HepG2 (cell line): ENCODE measurements at regions not wholly inside any gene's neighbourhood (a gene's known extent, or its start where the extent isn't known, plus 50 kb on each side); places are given as distances from the start of the nearest gene placed in this dataset.

Experiments used
- ATAC-seq: fragments of 200-7000 bp; cut with Tn5 transposase; 3 replicates; pipeline ENCODE4 v1.9.1; 2020; ENCODE audit warnings: mild to moderate bottlenecking, moderate library complexity
- BruUV-seq: library from RNA; stranded (reverse); fragments of 400-500 nt; replicated peaks from 2 replicates; lab custom pipeline; 2021; lab: Mats Ljungman, UMichigan
- CTCF ChIA-PET: fragments of 300-600 bp; formaldehyde crosslinking; extraction: SDS; loops from one replicate; lab custom pipeline; 2021; ENCODE audit warnings: low total read pairs, inconsistent platforms, low intra/inter-chr PET ratio; lab: Yijun Ruan, JAX
- POLR2A ChIA-PET: fragments of 350-600 bp; sonication (Branson Sonifier 250); formaldehyde crosslinking; loops from one replicate; lab custom pipeline; 2020; ENCODE audit warnings: antibody characterized with exemption, inconsistent platforms; lab: Yijun Ruan, JAX
- DNase-seq: peaks from one replicate; pipeline ENCODE4 v3.0.0-alpha.2; 2015; ENCODE audit warnings: low spot score
- FAIRE-seq: peaks from 3 replicates; lab custom pipeline; 2011; peaks lifted over from hg19 to GRCh38; lab: Jason Lieb, UNC
- H2AFZ ChIP-seq: one replicate; pipeline ENCODE4 v1.6.1; 2011; ENCODE audit warnings: low read length, inconsistent platforms
- H3K27ac ChIP-seq: fragments of 300-600 bp; 3 replicates; pipeline ENCODE4 v1.8.0; 2011; ENCODE audit warnings: mixed run types, mild to moderate bottlenecking, mixed read lengths, low read length, inconsistent platforms; ENCODE audit not compliant: insufficient read depth; ENCODE audit errors: extremely low read length
- H3K27me3 ChIP-seq, 2 experiments: fragments of 200-600 bp in 1 of 2; 2 replicates in 1 of 2; 3 replicates in 1 of 2; pipeline versions ENCODE4 v1.6.0 to v1.8.0; 2011; ENCODE audit warnings: low read length in 2 of 2, mild to moderate bottlenecking in 2 of 2, moderate library complexity in 2 of 2, inconsistent platforms in 1 of 2; ENCODE audit not compliant: insufficient read depth in 2 of 2, control insufficient read depth in 1 of 2
- H3K36me3 ChIP-seq, 2 experiments: fragments of 200-600 bp in 1 of 2; replicated peaks in 1 of 2; 2 replicates in 1 of 2; 3 replicates in 1 of 2; pipeline versions ENCODE4 v1.5.1 to v1.8.0; 2011; ENCODE audit warnings: low read length in 2 of 2, inconsistent platforms in 1 of 2; ENCODE audit not compliant: insufficient read depth in 2 of 2, control insufficient read depth in 1 of 2
- H3K4me1 ChIP-seq: 2 replicates; pipeline ENCODE4 v1.5.1; 2012; ENCODE audit warnings: low read length, inconsistent platforms; ENCODE audit not compliant: insufficient read depth
- H3K4me2 ChIP-seq: 2 replicates; pipeline ENCODE4 v1.6.0; 2011; ENCODE audit warnings: low read depth, low read length, inconsistent platforms
- H3K4me3 ChIP-seq, 3 experiments: fragments of 200-600 bp in 1 of 3; sonication (generic), shearing (Covaris generic) in 1 of 3; replicated peaks in 1 of 3; 2 replicates each; pipeline ENCODE4 v1.5.1; 2011 to 2016; ENCODE audit warnings: low read length in 3 of 3, inconsistent platforms in 2 of 3, low read depth in 2 of 3, mild to moderate bottlenecking in 2 of 3, control low read depth in 1 of 3, mixed read lengths in 1 of 3; ENCODE audit not compliant: insufficient read depth in 1 of 3
- H3K79me2 ChIP-seq: one replicate; pipeline ENCODE4 v1.6.1; 2011; ENCODE audit warnings: low read length, inconsistent platforms; ENCODE audit not compliant: insufficient read depth
- H3K9ac ChIP-seq: 2 replicates; pipeline ENCODE4 v1.6.0; 2011; ENCODE audit warnings: mild to moderate bottlenecking, low read depth, low read length, inconsistent platforms; ENCODE audit not compliant: insufficient read depth
- H3K9me3 ChIP-seq: 2 replicates; pipeline ENCODE4 v1.5.1; 2012; ENCODE audit warnings: mild to moderate bottlenecking, low read length
- H4K20me1 ChIP-seq: 2 replicates; pipeline ENCODE4 v1.6.0; 2011; ENCODE audit warnings: inconsistent platforms, mild to moderate bottlenecking, low read length, moderate library complexity; ENCODE audit not compliant: insufficient read depth
- BCLAF1 ChIP-seq: fragments of 450-650 bp; IDR thresholded peaks from 2 replicates; pipeline ENCODE4 v1.6.1; 2017; ENCODE audit warnings: mild to moderate bottlenecking
- EED ChIP-seq: sonication (generic); formaldehyde crosslinking; IDR thresholded peaks from 2 replicates; pipeline ENCODE4 v1.5.0; 2020; ENCODE audit warnings: mild to moderate bottlenecking, missing genetic modification reagents
- ESRRA ChIP-seq: sonication (generic); formaldehyde crosslinking; IDR thresholded peaks from 2 replicates; pipeline ENCODE4 v1.5.1; 2020; ENCODE audit warnings: mild to moderate bottlenecking, low read depth, missing genetic modification reagents
- FOXM1 ChIP-seq: sonication (generic); formaldehyde crosslinking; IDR thresholded peaks from 2 replicates; pipeline ENCODE4 v1.5.0; 2020; ENCODE audit warnings: missing genetic modification reagents
- NFATC3 ChIP-seq: sonication (generic); formaldehyde crosslinking; IDR thresholded peaks from 2 replicates; pipeline ENCODE4 v1.5.1; 2020; ENCODE audit warnings: mild to moderate bottlenecking, missing genetic modification reagents
- REST ChIP-seq, 2 experiments: IDR thresholded peaks; 2 replicates each; pipeline ENCODE4 v1.6.1; 2011 to 2012; ENCODE audit warnings: low read length in 2 of 2, borderline replicate concordance in 1 of 2, low read depth in 1 of 2, mild to moderate bottlenecking in 1 of 2, moderate library complexity in 1 of 2
- SETDB1 ChIP-seq: sonication (generic); formaldehyde crosslinking; IDR thresholded peaks from 2 replicates; pipeline ENCODE4 v1.5.1; 2020; ENCODE audit warnings: missing genetic modification reagents, mild to moderate bottlenecking, borderline replicate concordance
- SPEN ChIP-seq: sonication (generic); formaldehyde crosslinking; IDR thresholded peaks from 2 replicates; pipeline ENCODE4 v1.5.1; 2020; ENCODE audit warnings: low read depth, mild to moderate bottlenecking, missing genetic modification reagents
- ZFP37 ChIP-seq: sonication (generic); formaldehyde crosslinking; IDR thresholded peaks from 2 replicates; pipeline ENCODE4 v1.4.0; 2020; ENCODE audit warnings: missing genetic modification reagents, borderline replicate concordance
- ZNF142 ChIP-seq: sonication (generic); formaldehyde crosslinking; IDR thresholded peaks from 2 replicates; pipeline ENCODE4 v1.4.0; 2020; ENCODE audit warnings: missing genetic modification reagents
- ZNF615 ChIP-seq: sonication (generic); formaldehyde crosslinking; IDR thresholded peaks from 2 replicates; pipeline ENCODE4 v1.5.0; 2020; ENCODE audit warnings: mild to moderate bottlenecking, missing genetic modification reagents, borderline replicate concordance
- ZNF629 ChIP-seq: sonication (generic); formaldehyde crosslinking; conservative IDR thresholded peaks from 2 replicates; pipeline ENCODE4 v1.5.0; 2020; ENCODE audit warnings: missing genetic modification reagents
- ZNF780A ChIP-seq: sonication (generic); formaldehyde crosslinking; IDR thresholded peaks from 2 replicates; pipeline ENCODE4 v1.8.0; 2022; ENCODE audit warnings: mild to moderate bottlenecking, missing genetic modification reagents, moderate library complexity
- ZSCAN30 ChIP-seq: sonication (generic); formaldehyde crosslinking; IDR thresholded peaks from 2 replicates; pipeline ENCODE4 v1.5.0; 2020; ENCODE audit warnings: mild to moderate bottlenecking, missing genetic modification reagents
- in situ Hi-C: cut with HindIII; loops from 2 replicates; pipeline ENCODE4 v1.10.0; 2017; ENCODE audit warnings: low pct_unique_long_range_greater_than_20kb; ENCODE audit not compliant: extremely low pct_ligation_motif_present
- intact Hi-C: fragments of 100-400 bp; cut with micrococcal nuclease; formaldehyde crosslinking; loops from one replicate; pipeline ENCODE4 v1.10.0; 2022; ENCODE audit not compliant: unreplicated experiment

- no peak for FAIRE-seq
- Histone ChIP-seq H3K79me2 (no peaks in the 10 kb centered on the region), H3K9me3 (peaks cover 36% of the 10 kb centered on the region), H3K4me1 (no peaks in the 10 kb centered on the region), H3K4me3 (no peak overlapping the region), H3K27ac (no peak overlapping the region), H4K20me1 (no peaks in the 10 kb centered on the region), H3K27me3 (no peaks in the 10 kb centered on the region), H3K9ac (no peak overlapping the region), H3K36me3 (no peaks in the 10 kb centered on the region), H3K4me2 (no peak overlapping the region), H2AFZ (no peak overlapping the region)
- intact Hi-C loops, result no loop called here
- POLR2A ChIA-PET, result no interaction called here
- in situ Hi-C loops, result no loop called here
- DNase-seq, result no peak
- BruUV-seq, result no TSS peak
- CTCF ChIA-PET, result no interaction called here
- ATAC-seq, result no peak
- TF ChIP-seq NFATC3 (CRISPR knock-in tag) (no peak), ZNF142 (no peak), ZNF615 (CRISPR knock-in tag) (no peak), BCLAF1 (no peak), ESRRA (CRISPR knock-in tag) (no peak), FOXM1 (CRISPR knock-in tag) (no peak), ZNF780A (CRISPR knock-in tag) (no peak), ZFP37 (CRISPR knock-in tag) (no peak), ZNF629 (CRISPR knock-in tag) (no peak), REST (IDR thresholded peaks at IDR 0.05; ENCODE audit: borderline replicate concordance in 1 of 2, low read depth in 1 of 2, low read length in 2 of 2) (no peak), EED (CRISPR knock-in tag) (no peak), SPEN (CRISPR knock-in tag) (no peak), ZSCAN30 (CRISPR knock-in tag) (no peak), SETDB1 (CRISPR knock-in tag) (no peak)
These were observed 65.1 kb upstream of the SPINK5 start for GRCh38 chr5:147998704-147999103.
